Mesothelial cell of epicardium (in vitro differentiated cells): ENCODE measurements at regions not wholly inside any gene's neighbourhood (a gene's known extent, or its start where the extent isn't known, plus 50 kb on each side); places are given as distances from the start of the nearest gene placed in this dataset.

Experiments
- DNase-seq, 2 experiments: peaks; one replicate each; pipeline ENCODE4 v3.0.0; 2021; ENCODE audit warnings: low spot score in 2 of 2; ENCODE audit not compliant: unreplicated experiment in 2 of 2
- H3K27ac Mint-ChIP-seq: 2 replicates; pipeline ENCODE4 v1.8.0; 2021; ENCODE audit warnings: mixed read lengths
- H3K27me3 Mint-ChIP-seq: 2 replicates; pipeline ENCODE4 v1.8.0; 2021; ENCODE audit warnings: low read depth, mixed read lengths
- H3K36me3 Mint-ChIP-seq: 2 replicates; pipeline ENCODE4 v1.8.0; 2021; ENCODE audit warnings: mixed read lengths
- H3K4me1 Mint-ChIP-seq: 2 replicates; pipeline ENCODE4 v1.8.0; 2021; ENCODE audit warnings: mixed read lengths
- H3K4me3 Mint-ChIP-seq: 2 replicates; pipeline ENCODE4 v1.8.0; 2021; ENCODE audit warnings: mild to moderate bottlenecking, moderate library complexity, mixed read lengths
- H3K9me3 Mint-ChIP-seq: 2 replicates; pipeline ENCODE4 v1.8.0; 2021; ENCODE audit warnings: mixed read lengths
- CTCF ChIP-seq: fragments of 200-600 bp; sonication (generic); IDR thresholded peaks from one replicate; pipeline ENCODE4 v1.5.0; 2021; ENCODE audit warnings: antibody characterized with exemption; ENCODE audit not compliant: unreplicated experiment

- DNase-seq, result no peak
- H3K4me3 Mint-ChIP-seq, result no peak overlapping the region
- peaks cover 13% of the 10 kb centered on the region for H3K4me1 Mint-ChIP-seq
Observed at GRCh38 chr1:39149509-39149908, 55.0 kb upstream of the MACF1 start.

GRCh38 chr1:39150779-39151178 is 53.7 kb upstream of the MACF1 start:
- H3K36me3 Mint-ChIP-seq, result peaks cover 2% of the 10 kb centered on the region
- no peak overlapping the region for H3K27ac Mint-ChIP-seq
- TF ChIP-seq CTCF, result no peak
- peaks cover 13% of the 10 kb centered on the region for H3K4me1 Mint-ChIP-seq
- no peak overlapping the region for H3K4me3 Mint-ChIP-seq
- no peaks in the 10 kb centered on the region for H3K9me3 Mint-ChIP-seq
- DNase-seq, result no peak
- no peaks in the 10 kb centered on the region for H3K27me3 Mint-ChIP-seq

More at GRCh38 chr1:39149509-39149908, 55.0 kb upstream of the MACF1 start:
- H3K27me3 Mint-ChIP-seq, result no peaks in the 10 kb centered on the region
- no peak for TF ChIP-seq CTCF
- no peaks in the 10 kb centered on the region for H3K9me3 Mint-ChIP-seq
- no peaks in the 10 kb centered on the region for H3K36me3 Mint-ChIP-seq
- H3K27ac Mint-ChIP-seq, result no peak overlapping the region

DNA sequence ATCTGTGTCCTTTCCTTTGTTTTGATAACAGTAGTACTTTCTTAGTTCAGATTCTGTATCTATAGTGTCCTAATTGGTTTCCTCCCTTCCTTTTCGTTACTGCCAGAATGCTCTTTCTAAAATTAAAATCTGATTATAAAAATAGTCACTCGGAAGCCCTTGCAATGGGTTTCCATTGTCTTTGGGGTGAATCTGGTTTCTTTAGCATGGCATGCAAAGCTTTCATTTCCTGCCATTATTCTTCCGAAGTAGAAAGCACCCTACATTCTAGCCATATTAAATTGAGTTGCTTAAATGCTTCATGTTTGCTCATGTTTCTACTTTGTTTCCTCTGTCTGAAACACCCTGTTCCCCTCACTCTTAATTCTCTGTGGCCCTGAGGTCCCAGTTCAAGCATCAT is 53.2 kb upstream of the MACF1 start:
- H3K9me3 Mint-ChIP-seq, result no peaks in the 10 kb centered on the region
- no peaks in the 10 kb centered on the region for H3K27me3 Mint-ChIP-seq
- peaks cover 2% of the 10 kb centered on the region for H3K36me3 Mint-ChIP-seq
- no peak overlapping the region for H3K27ac Mint-ChIP-seq
- H3K4me1 Mint-ChIP-seq, result peaks cover 13% of the 10 kb centered on the region
- no peak for TF ChIP-seq CTCF
- H3K4me3 Mint-ChIP-seq, result no peak overlapping the region
- no peak for DNase-seq

DNA sequence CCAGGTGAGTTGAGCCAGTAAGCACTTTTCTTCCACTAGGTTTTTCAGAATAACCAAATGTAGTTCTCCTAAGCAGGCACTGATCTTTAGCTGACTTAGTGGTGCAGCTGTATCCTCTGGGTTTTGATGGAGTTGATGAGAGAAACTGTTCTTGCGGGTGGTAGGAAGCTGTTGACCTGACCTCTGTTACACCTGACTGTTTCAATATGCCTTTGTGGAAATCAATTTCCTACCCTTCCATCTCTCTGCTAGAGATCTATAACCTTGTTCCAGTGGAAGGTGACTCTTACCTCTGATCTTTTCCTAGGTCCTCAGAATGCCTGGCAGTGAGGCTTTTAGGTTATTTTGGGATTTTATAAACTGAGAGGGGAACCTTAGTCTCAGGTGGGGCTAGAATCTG is 51.6 kb upstream of the MACF1 start:
- DNase-seq, result no peak
- Mint-ChIP-seq H3K4me3 (no peak overlapping the region), H3K27ac (no peak overlapping the region), H3K4me1 (peaks cover 11% of the 10 kb centered on the region), H3K36me3 (peaks cover 5% of the 10 kb centered on the region), H3K9me3 (no peaks in the 10 kb centered on the region), H3K27me3 (no peaks in the 10 kb centered on the region)
- TF ChIP-seq CTCF, result no peak

DNA sequence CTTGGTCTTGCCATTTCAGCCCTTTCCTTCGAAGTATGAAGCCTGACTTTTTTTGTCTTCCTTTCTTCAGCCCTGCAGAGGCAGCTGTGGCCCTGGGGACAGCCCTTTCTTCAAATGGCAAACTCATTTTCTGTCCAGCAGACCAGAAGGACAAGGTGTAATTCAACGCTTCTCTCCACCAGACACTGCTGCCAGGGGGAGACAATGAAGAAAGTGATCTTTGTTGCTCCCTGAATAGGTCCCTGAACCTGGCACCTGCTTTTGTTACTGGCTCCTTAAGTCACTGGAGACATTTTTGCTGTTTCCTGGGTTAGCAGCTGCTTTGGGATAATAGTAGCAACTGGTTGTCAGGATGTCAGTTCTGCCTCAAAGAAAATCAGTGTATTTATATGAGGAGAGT is 50.8 kb upstream of the MACF1 start:
- no peak for TF ChIP-seq CTCF
- no peak overlapping the region for H3K27ac Mint-ChIP-seq
- no peaks in the 10 kb centered on the region for H3K27me3 Mint-ChIP-seq
- peaks cover 14% of the 10 kb centered on the region for H3K4me1 Mint-ChIP-seq
- no peaks in the 10 kb centered on the region for H3K9me3 Mint-ChIP-seq
- DNase-seq, result no peak
- no peak overlapping the region for H3K4me3 Mint-ChIP-seq
- H3K36me3 Mint-ChIP-seq, result peaks cover 5% of the 10 kb centered on the region
